ENCODE measurements at regions not wholly inside any gene's neighbourhood (a gene's known extent, or its start where the extent isn't known, plus 50 kb on each side); places are given as distances from the start of the nearest gene placed in this dataset.
"Not testable (repeated sequence)": the region's sequence is repeated elsewhere in the genome, so short reads cannot be mapped to it uniquely, and the experiment has no call there.

GRCh38 chr6:102742754-102743356 lies 1349.3 kb downstream of the GRIK2 start:
- in situ Hi-C loops (cut with HindIII; ENCODE audit: low sequenced_read_pairs), result no loop called here

- in situ Hi-C loops (cut with HindIII; ENCODE audit: low sequenced_read_pairs), result no loop called here
Observed at GRCh38 chr6:102742028-102742427, 1348.5 kb downstream of the GRIK2 start.

- in situ Hi-C loops (cut with HindIII; ENCODE audit: low sequenced_read_pairs), result no loop called here
Observed at GRCh38 chr6:102736941-102737368, 1343.4 kb downstream of the GRIK2 start.

- in situ Hi-C loops (cut with HindIII; ENCODE audit: low sequenced_read_pairs), result no loop called here
Observed at GRCh38 chr6:102732898-102733297, 1339.4 kb downstream of the GRIK2 start.

GRCh38 chr6:102722086-102722485 lies 1328.6 kb downstream of the GRIK2 start:
- in situ Hi-C loops (cut with HindIII; ENCODE audit: low sequenced_read_pairs), result not testable (repeated sequence)

- in situ Hi-C loops (cut with HindIII; ENCODE audit: low sequenced_read_pairs), result no loop called here
Observed at GRCh38 chr6:102717737-102718456, 1324.4 kb downstream of the GRIK2 start.

- in situ Hi-C loops (cut with HindIII; ENCODE audit: low sequenced_read_pairs), result no loop called here
Observed at GRCh38 chr6:102717252-102717651, 1323.7 kb downstream of the GRIK2 start.

- in situ Hi-C loops (cut with HindIII; ENCODE audit: low sequenced_read_pairs), result no loop called here
Observed at GRCh38 chr6:102701019-102701418, 1307.5 kb downstream of the GRIK2 start.

GRCh38 chr6:102686461-102686860 lies 1293.0 kb downstream of the GRIK2 start:
- in situ Hi-C loops (cut with HindIII; ENCODE audit: low sequenced_read_pairs), result no loop called here

- in situ Hi-C loops (cut with HindIII; ENCODE audit: low sequenced_read_pairs), result no loop called here
Observed at GRCh38 chr6:102680413-102680812, 1286.9 kb downstream of the GRIK2 start.

GRCh38 chr6:102679865-102680264 lies 1286.4 kb downstream of the GRIK2 start:
- in situ Hi-C loops (cut with HindIII; ENCODE audit: low sequenced_read_pairs), result no loop called here

- in situ Hi-C loops (cut with HindIII; ENCODE audit: low sequenced_read_pairs), result no loop called here
Observed at GRCh38 chr6:102677225-102677624, 1283.7 kb downstream of the GRIK2 start.

- in situ Hi-C loops (cut with HindIII; ENCODE audit: low sequenced_read_pairs), result no loop called here
Observed at GRCh38 chr6:102670735-102671134, 1277.2 kb downstream of the GRIK2 start.

- in situ Hi-C loops (cut with HindIII; ENCODE audit: low sequenced_read_pairs), result no loop called here
Observed at GRCh38 chr6:102662851-102663250, 1269.3 kb downstream of the GRIK2 start.

GRCh38 chr6:102660303-102660702 lies 1266.8 kb downstream of the GRIK2 start:
- in situ Hi-C loops (cut with HindIII; ENCODE audit: low sequenced_read_pairs), result no loop called here

- in situ Hi-C loops (cut with HindIII; ENCODE audit: low sequenced_read_pairs), result no loop called here
Observed at GRCh38 chr6:102655823-102656222, 1262.3 kb downstream of the GRIK2 start.

GRCh38 chr6:102641426-102641825 lies 1247.9 kb downstream of the GRIK2 start:
- in situ Hi-C loops (cut with HindIII; ENCODE audit: low sequenced_read_pairs), result no loop called here

- in situ Hi-C loops (cut with HindIII; ENCODE audit: low sequenced_read_pairs), result no loop called here
Observed at GRCh38 chr6:102631921-102632320, 1238.4 kb downstream of the GRIK2 start.

- in situ Hi-C loops (cut with HindIII; ENCODE audit: low sequenced_read_pairs), result no loop called here
Observed at GRCh38 chr6:102623201-102623600, 1229.7 kb downstream of the GRIK2 start.

GRCh38 chr6:102619585-102619984 lies 1226.1 kb downstream of the GRIK2 start:
- in situ Hi-C loops (cut with HindIII; ENCODE audit: low sequenced_read_pairs), result no loop called here

- in situ Hi-C loops (cut with HindIII; ENCODE audit: low sequenced_read_pairs), result no loop called here
Observed at GRCh38 chr6:102582569-102582968, 1189.1 kb downstream of the GRIK2 start.

- in situ Hi-C loops (cut with HindIII; ENCODE audit: low sequenced_read_pairs), result no loop called here
Observed at GRCh38 chr6:102581378-102582124, 1188.0 kb downstream of the GRIK2 start.

Data from DLD1 (cell line).